ENCODE measurements at regions not wholly inside any gene's neighbourhood (a gene's known extent, or its start where the extent isn't known, plus 50 kb on each side); places are given as distances from the start of the nearest gene placed in this dataset.

DNA sequence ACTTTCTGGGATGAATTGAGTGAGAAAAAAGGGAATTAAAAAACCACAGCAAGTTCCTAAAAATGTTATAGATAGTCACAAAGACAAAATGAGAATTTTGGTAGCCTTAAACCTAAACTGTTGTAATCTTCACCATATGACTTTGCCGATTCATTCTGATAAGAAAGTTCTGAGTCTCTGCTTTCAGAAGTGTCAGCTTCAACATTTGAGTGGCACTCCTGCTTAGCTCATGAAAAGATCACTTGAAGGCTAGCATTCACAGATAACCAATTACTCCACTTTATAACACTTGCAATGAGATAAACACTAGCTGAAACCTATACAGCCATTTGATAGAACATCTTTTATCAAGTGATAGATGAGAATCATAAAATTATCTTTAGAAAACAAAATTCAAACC lies 288.1 kb upstream of the POU1F1 start:
- TF ChIP-seq CTCF (conservative IDR thresholded peaks at IDR 0.05; ENCODE audit: control insufficient read depth, insufficient read depth, low read depth, low read length): no peak
- no peak overlapping the region for H3K4me3 ChIP-seq (ENCODE audit: control insufficient read depth, low read depth, low read length)
- no peak for DNase-seq (ENCODE audit: low read depth)

GRCh38 chr3:87563712-87564111 lies 287.3 kb upstream of the POU1F1 start:
- no peak for TF ChIP-seq CTCF (conservative IDR thresholded peaks at IDR 0.05; ENCODE audit: control insufficient read depth, insufficient read depth, low read depth, low read length)

GRCh38 chr3:87558492-87558891 lies 282.1 kb upstream of the POU1F1 start:
- no peak for DNase-seq (ENCODE audit: low read depth)
- H3K4me3 ChIP-seq (ENCODE audit: control insufficient read depth, low read depth, low read length): no peak overlapping the region
- no peak for TF ChIP-seq CTCF (conservative IDR thresholded peaks at IDR 0.05; ENCODE audit: control insufficient read depth, insufficient read depth, low read depth, low read length)

More at GRCh38 chr3:87563712-87564111, 287.3 kb upstream of the POU1F1 start:
- no peak for DNase-seq (ENCODE audit: low read depth)
- H3K4me3 ChIP-seq (ENCODE audit: control insufficient read depth, low read depth, low read length): no peak overlapping the region

DNA sequence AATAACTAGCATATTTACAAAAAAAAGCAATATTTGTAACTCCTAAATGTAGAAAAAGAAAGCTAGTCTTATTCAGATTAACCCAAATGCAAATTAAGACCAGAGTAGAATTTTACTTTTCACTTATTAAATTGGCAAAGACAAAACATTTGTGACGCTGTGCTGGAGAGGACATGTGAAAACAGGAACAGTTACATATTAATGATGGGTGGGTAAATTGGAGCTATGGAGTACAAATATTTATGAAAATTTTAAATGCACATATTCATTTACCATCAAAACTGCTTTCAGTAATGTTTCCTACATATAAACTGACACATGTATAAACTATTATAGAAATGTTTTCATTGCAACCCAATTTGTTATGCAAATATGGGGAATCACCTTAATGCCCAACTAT lies 278.9 kb upstream of the POU1F1 start:
- no peak for TF ChIP-seq CTCF (conservative IDR thresholded peaks at IDR 0.05; ENCODE audit: control insufficient read depth, insufficient read depth, low read depth, low read length)
- DNase-seq (ENCODE audit: low read depth): no peak
- no peak overlapping the region for H3K4me3 ChIP-seq (ENCODE audit: control insufficient read depth, low read depth, low read length)

GRCh38 chr3:87553058-87553457 lies 276.7 kb upstream of the POU1F1 start:
- no peak for DNase-seq (ENCODE audit: low read depth)
- no peak overlapping the region for H3K4me3 ChIP-seq (ENCODE audit: control insufficient read depth, low read depth, low read length)
- no peak for TF ChIP-seq CTCF (conservative IDR thresholded peaks at IDR 0.05; ENCODE audit: control insufficient read depth, insufficient read depth, low read depth, low read length)

DNA sequence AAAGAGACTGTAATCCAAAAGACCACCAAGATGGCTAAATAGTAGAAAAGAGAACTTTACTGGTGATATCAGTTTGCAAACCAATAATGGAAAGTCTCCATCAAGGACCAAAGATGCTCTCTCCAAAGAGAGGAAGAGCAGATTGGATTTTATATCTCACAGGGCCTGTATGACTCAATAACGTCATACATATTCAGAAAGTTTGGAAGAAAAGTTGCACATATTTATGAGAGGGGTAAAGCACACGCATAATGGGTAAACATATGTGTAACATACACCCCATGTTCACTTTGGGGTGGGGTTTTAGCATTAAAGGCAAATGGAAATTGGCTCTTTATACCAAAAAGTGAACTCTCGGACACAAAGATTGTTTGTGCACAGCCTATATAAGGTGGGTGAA lies 274.5 kb upstream of the POU1F1 start:
- no peak overlapping the region for H3K4me3 ChIP-seq (ENCODE audit: control insufficient read depth, low read depth, low read length)
- TF ChIP-seq CTCF (conservative IDR thresholded peaks at IDR 0.05; ENCODE audit: control insufficient read depth, insufficient read depth, low read depth, low read length): no peak
- DNase-seq (ENCODE audit: low read depth): no peak

GRCh38 chr3:87549208-87549607 lies 272.8 kb upstream of the POU1F1 start:
- TF ChIP-seq CTCF (conservative IDR thresholded peaks at IDR 0.05; ENCODE audit: control insufficient read depth, insufficient read depth, low read depth, low read length): no peak
- no peak for DNase-seq (ENCODE audit: low read depth)
- H3K4me3 ChIP-seq (ENCODE audit: control insufficient read depth, low read depth, low read length): no peak overlapping the region
